RPMI8226 (cell line): ENCODE measurements at regions not wholly inside any gene's neighbourhood (a gene's known extent, or its start where the extent isn't known, plus 50 kb on each side); places are given as distances from the start of the nearest gene placed in this dataset.

Source experiments
- DNase-seq: peaks from one replicate; pipeline ENCODE4 v3.0.0-alpha.2; 2015

- no peak for DNase-seq
Measured at GRCh38 chr11:80082406-80082805, 641.6 kb upstream of the TENM4 start.

DNA sequence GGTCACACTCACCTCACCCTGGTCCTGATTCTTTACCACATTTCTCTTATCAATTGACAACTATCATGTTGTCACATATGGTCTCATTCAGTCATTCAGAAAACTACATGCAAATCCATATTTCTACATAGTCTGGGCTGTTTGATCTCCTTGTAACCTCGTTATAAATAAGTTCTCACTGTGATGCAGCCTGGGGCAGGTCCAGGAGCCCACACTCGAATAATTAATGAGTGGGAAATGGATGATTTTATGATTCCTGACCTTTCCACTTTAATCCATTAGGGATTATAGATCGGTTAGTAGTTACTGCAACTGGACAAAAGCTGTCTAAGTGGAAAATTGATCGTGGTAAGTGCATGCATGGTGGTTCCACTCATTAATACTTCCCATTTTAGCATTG, 636.3 kb upstream of the TENM4 start:
- no peak for DNase-seq

GRCh38 chr11:80074837-80075236, 634.0 kb upstream of the TENM4 start:
- DNase-seq = no peak

DNA sequence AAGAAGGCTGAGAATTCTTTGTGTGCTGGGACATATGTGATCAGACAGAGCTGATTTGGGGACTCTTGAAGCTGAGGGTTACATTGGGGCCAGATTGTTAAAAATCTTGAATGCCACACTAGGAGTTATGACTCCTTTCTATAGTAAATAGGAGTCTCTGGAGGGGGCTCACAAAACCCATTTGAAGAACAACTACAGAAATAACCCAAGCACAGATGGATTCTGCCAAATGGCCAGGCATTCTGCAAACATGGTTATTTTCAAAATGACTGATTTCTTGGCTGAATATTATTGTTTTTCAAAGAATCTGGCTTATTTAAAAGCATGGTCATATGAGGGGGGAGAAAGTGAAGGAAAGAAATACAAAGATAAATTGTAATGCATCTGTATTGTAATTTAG, 625.5 kb upstream of the TENM4 start:
- no peak for DNase-seq

- no peak for DNase-seq
Measured at GRCh38 chr11:80065086-80065485, 624.3 kb upstream of the TENM4 start.

GRCh38 chr11:80061056-80061455, 620.2 kb upstream of the TENM4 start:
- DNase-seq = no peak

DNA sequence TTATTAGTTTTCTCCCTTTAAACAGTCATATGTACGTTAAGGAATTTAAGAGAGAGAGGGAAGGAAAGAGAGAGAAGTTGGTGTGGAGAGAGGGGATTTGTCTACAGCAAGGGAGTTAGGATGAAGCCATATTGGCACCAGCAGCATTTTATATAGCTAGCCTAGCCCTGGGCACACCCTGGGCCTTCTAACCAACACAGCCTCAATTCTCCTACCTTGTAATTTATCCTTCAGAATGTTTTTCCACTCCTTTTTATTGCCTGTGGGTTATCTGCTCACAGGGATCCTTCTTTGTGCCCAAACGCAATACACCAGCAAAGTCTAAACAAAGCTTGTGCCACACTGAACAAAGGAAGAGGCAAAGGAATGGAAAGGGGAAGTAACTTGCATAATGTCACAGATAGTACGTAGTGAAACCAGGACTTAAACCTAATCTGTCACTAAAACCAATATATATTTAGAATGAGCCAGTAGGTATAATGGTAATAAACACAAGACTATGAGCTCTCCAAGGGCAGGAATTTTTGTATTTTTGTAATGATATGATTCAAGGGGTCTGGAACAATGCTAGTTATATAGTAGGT, 613.8 kb upstream of the TENM4 start:
- no peak for DNase-seq

DNA sequence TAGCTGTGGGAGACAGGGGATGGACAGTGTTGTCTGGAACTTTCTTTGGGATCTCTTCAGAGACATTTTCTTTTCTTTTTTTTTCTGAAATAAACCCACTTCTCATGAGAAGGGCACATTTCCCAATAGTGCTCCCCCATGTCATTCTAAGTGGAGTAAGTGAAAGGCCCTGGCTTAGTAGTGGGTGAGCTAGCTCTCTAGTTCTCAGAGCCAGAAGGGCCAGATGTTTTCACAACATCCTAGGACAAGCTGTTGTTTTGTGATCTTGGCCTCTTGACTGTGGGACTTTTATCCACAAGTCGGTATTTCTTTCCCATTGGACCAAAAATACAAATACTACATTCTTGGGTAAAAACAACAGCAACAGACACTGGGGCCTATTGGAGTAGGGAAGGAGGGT, 607.7 kb upstream of the TENM4 start:
- no peak for DNase-seq

- no peak for DNase-seq
Measured at GRCh38 chr11:80041136-80042000, 600.5 kb upstream of the TENM4 start.

GRCh38 chr11:80034801-80035200, 594.0 kb upstream of the TENM4 start:
- no peak for DNase-seq

GRCh38 chr11:80031014-80031600, 590.3 kb upstream of the TENM4 start:
- peak; percentile 5 for DNase-seq

GRCh38 chr11:80028998-80029397, 588.2 kb upstream of the TENM4 start:
- no peak for DNase-seq

- no peak for DNase-seq
Measured at GRCh38 chr11:80024119-80024518, 583.3 kb upstream of the TENM4 start.

- DNase-seq = no peak
Measured at GRCh38 chr11:80023386-80023785, 582.6 kb upstream of the TENM4 start.

DNA sequence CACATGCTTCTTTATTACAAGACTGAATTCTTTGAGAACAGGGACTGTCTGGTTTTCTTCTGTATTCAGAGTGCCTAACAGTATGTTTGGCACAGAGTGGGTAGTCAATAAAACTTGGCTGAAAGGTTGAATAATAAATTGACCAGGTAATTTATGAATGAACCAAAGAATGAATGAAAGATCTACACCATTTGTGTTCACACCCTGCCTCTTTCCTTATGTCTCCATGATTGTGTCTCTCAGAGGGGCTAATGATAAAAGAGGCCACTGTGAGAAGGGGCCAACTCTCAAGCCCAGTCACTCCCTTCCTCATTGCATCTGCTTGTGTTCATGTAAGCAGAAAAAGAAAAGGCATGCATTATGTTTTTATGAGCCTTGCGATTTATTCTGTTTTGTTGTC, 569.7 kb upstream of the TENM4 start:
- no peak for DNase-seq

GRCh38 chr11:80009081-80009480, 568.3 kb upstream of the TENM4 start:
- DNase-seq = no peak

DNA sequence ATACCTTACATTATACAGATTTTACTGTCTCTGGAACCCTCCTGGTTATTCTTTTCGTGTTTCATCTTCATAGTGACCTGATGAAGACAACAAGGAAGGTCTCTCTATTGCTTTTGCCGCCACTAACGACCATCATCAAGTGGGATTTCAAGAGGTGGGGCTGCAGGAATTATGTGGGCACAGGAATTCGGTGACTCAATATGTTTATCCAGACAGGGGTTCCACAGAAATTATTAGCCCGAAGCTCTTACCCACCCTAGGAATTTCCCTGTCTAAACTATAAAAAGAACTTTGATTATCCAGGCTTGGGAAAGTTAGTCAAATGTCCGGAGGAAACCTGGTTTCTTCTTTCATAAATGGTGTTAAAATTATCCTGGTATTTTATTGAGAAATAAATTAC, 566.8 kb upstream of the TENM4 start:
- no peak for DNase-seq

DNA sequence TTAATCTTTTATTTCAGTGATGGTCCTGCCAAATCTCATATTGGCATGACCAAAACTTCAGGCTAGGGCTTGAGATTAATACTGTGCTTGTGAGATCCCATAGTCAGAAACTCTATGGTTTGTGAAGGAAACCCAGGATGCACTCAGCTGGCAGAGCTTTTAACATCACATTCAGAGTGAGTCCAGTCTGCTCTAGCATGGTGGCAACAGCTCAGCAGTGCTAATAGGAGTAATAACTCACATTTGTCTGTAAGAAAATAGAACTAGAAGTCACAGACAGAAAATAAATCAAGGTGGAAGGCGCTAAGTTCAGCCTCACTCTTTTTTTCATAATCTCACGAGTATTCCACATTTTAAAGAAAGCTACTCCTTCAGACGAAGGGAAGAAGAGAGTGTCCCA, 549.3 kb upstream of the TENM4 start:
- no peak for DNase-seq

GRCh38 chr11:79982185-79982584, 541.4 kb upstream of the TENM4 start:
- no peak for DNase-seq

DNA sequence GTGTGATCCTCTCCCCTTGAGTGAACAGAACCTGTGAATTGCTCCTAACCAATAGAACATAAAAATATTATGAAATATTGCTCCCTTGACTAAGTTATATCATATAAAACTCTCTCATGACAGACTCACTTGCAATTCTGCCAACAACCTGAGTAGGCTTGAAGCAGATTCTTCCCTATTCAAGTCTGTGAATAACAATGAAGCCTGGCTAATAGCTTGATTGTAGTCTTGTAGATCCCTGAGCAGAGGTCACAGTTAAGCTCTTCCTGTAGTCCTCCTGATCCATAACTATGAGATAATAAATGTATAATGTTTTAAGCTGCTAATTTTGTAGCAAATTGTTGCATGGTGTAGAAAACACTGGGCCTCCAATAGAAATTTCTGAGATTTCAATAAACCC, 540.1 kb upstream of the TENM4 start:
- DNase-seq = no peak

DNA sequence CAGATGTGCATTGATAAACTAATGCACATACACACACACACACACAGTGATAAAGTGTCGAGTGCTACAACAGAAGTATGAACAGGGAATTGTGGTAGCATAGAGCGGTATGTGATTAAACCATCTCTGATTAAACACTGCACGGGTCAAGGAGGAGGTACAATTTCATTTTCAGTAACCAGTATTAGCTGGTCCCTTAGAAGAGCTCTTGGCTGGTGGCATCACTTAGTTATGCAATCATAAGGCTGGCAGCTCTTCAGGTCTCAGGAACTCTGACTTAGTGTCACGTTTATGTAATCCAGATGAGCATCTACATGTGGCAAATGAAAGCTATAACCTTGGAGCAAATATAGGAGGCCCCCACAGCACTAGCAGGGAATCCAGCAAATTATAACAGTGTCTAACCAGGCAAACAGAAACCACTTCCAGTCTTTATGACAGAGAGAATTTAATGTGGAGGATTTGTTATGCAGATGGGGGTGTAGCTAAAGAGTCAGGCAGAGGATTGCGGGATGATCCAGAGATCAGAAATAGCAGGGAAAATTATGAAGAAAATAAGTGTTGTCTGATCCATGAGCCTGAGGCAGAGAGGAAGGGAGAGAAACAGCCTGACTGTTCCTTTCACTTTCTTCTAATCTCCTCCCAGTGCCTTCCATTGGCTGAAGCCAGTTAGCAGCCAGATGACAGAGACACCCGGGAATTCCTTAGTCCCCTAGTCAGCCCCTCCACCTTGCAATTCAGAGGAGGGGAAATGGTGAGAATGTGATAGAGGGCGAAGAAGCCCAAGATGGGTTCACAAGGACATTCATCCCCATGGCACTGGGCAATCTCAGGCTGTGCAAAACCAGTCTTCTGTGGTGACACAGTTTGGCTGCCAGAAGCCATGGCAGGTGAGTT, 533.1 kb upstream of the TENM4 start:
- no peak for DNase-seq

- DNase-seq = no peak
Measured at GRCh38 chr11:79971255-79971654, 530.4 kb upstream of the TENM4 start.

DNA sequence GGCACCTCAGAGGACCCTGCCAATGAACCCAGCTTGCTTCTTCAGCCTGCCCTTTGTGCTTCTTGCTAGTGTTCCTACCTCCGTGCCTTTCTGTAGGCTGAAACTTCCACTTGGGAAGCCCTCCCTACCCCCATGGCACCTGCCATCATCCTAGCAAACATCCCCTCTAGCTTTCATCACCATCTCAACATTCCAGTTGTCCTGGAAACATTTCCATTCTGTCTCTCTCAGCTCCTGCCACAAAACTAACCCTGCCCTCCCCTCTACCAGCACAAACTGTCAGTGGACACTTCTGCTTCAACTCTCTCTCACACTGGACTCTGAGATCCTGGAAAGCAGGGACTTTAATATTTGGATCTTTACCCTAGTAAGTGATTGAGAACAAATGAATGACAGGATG, 525.8 kb upstream of the TENM4 start:
- no peak for DNase-seq
